HG02852 (cell line): ENCODE measurements at regions not wholly inside any gene's neighbourhood (a gene's known extent, or its start where the extent isn't known, plus 50 kb on each side); places are given as distances from the start of the nearest gene placed in this dataset.

Source experiments
- ATAC-seq: cut with Tn5 transposase; IDR thresholded peaks from one replicate; pipeline ENCODE4 v1.9.1; 2021; ENCODE audit warnings: mild to moderate bottlenecking, moderate library complexity; ENCODE audit not compliant: unreplicated experiment

GRCh38 chr2:18153741-18154140 is 275.3 kb downstream of the KCNS3 start:
- ATAC-seq: no peak

DNA sequence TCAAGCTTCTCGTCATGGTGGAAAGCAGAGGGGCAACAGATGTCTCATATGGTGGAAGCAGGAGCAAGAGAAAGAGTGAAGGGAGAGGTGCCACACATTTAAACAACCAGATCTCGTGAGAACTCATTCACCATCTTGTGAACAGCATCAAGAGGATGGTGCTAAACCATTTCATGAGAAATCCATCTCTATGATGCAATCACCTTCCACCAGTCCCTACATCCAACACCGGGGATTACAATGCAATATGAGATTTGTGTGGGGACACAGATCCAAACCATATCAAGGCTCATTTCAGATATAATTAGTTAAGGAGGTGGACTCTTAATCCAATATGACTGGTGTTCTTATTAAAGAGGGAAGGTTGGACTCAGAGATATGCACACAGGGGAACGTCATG is 272.8 kb downstream of the KCNS3 start:
- no peak for ATAC-seq

DNA sequence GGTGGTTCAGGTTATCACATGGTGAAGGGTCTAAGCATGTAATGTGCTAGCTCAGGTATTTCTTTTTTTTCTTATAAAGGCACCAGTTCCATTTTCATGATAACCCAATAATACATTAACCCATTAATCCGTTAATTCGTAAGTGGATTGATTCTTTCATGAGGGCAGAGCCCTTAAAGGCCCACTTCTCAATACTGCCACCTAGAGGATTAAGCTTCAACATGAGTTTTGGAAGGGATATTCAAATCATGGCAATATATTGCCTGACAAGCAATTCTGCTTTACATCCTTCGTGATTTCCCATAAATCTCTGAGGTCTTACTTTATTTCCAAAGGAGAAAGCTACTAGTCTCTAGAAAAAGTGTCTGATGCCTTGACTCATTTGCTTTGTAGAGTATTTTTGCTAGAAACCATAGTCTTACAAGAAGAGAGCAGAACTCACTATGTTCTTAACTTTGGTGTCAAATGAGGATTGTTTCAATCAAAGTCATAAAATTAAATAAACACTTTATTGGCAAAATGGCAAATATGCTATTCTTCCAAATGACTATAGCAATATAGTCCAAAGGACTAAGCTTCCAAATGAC is 271.3 kb downstream of the KCNS3 start:
- peak; percentile 72 for ATAC-seq

DNA sequence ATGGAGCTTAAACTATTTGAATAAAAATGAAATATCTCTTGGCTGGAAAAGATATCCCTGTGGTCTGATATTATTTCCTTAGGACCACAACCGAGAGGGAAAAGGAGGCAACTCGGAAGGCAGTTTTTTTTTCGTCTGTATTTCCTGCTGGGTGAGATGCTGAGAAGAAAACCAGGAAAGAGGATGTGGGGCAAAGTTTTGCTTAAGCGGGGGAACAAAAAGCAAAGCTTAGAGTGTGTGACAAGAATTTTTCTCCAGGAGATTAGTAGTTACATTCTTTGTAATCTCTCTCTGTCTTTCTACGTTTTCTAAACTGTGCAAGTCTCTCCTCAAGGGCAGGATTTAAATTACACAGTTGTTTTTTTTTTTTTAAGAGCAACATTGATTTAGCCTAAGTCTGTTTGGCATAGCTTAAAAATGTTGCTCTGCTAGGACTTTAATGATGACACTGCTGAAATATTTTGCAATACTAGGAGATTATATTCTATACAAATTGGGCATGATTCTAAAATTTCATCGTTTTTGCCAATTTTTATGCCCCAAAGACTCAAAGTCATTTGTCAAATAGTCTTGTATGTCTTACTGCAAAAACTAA is 258.5 kb downstream of the KCNS3 start:
- ATAC-seq: no peak

DNA sequence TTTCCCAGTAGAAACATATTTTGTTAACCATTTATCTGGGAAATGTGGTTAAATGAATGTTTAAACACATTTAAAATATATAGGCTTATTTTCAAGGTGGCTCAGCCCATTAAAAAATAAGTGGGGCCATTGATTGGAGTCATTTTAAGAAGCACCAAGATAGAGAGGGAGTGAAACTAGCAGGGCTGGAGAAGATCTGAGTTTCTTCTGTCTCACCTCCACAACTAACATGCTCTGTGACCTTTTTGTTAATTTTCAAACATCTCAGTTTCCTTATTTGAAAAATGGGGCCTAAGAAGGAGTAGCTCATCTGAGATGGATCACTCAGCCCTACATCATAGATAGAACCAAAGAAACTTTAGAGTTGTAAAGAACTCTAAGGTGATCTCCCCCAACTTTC is 254.8 kb downstream of the KCNS3 start:
- no peak for ATAC-seq

GRCh38 chr2:18132697-18133096 is 254.2 kb downstream of the KCNS3 start:
- no peak for ATAC-seq

DNA sequence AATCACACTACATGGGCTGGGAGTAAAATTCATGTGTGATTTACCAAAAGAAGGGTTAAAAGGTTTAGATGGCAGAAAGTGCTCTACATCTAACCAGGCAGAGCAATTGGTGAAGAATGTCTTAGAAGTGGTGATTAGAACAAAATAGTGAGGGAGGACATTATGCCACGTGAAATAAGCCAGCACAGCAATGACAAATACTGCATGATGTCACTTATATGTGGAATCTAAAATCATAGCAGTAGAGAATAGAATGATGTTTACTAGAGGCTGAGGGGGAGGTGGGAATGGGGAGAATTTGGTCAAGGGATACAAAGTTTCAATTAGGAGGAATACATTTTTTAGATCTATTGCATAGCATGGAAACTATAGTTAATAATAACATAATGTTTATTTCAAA is 253.3 kb downstream of the KCNS3 start:
- no peak for ATAC-seq

- no peak for ATAC-seq
These were observed 250.9 kb downstream of the KCNS3 start for GRCh38 chr2:18129348-18129747.

GRCh38 chr2:18125303-18125702 is 246.8 kb downstream of the KCNS3 start:
- no peak for ATAC-seq

GRCh38 chr2:18124116-18124835 is 245.8 kb downstream of the KCNS3 start:
- no peak for ATAC-seq

GRCh38 chr2:18123577-18123976 is 245.1 kb downstream of the KCNS3 start:
- ATAC-seq: no peak

- ATAC-seq: no peak
These were observed 244.7 kb downstream of the KCNS3 start for GRCh38 chr2:18123211-18123570.

GRCh38 chr2:18122544-18123210 is 244.2 kb downstream of the KCNS3 start:
- ATAC-seq: no peak

- ATAC-seq: no peak
These were observed 241.4 kb downstream of the KCNS3 start for GRCh38 chr2:18119883-18120282.

DNA sequence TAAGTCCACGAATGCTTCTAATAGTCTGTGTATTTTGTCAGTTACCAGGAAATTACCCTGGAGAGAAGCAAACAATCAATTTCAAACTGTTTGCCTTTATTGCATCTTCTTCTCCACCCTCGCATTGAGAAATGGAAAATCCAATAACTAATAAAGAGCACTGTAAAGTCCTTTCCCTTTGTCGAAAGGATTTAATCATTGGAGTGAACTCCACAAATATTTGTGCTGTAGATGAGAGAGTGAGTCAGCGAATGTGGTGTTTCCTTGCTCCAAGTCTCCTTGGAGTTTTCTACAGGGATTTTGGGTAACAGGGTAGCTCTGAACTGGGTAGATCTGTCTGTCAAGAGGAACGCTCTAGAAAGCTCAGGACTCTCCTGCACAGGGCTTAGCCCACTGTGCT is 240.2 kb downstream of the KCNS3 start:
- no peak for ATAC-seq

DNA sequence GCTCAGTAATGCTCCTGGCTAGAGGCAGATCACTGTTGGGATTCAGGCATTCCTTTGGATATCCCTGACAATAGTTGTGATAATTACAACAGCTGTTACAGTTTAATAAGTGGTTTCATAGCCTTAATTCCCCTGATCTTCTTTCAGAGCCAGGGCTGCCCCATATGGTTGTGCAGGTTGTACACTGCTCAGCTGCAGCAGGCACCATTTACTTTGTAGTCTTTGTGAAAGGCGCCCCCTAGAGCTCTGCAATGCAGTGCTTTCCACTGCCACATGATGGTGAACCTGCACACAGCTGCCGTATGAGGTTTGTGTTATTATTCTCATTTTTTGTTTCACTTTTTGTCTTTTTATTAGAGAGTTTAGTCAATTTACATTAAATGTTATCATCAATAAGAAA is 239.1 kb downstream of the KCNS3 start:
- ATAC-seq: peak; percentile 83

GRCh38 chr2:18110222-18110621 is 231.8 kb downstream of the KCNS3 start:
- ATAC-seq: no peak

GRCh38 chr2:18106841-18107240 is 228.4 kb downstream of the KCNS3 start:
- ATAC-seq: no peak

- no peak for ATAC-seq
These were observed 227.5 kb downstream of the KCNS3 start for GRCh38 chr2:18105929-18106328.

- ATAC-seq: no peak
These were observed 226.2 kb downstream of the KCNS3 start for GRCh38 chr2:18104595-18105224.

- ATAC-seq: no peak
These were observed 218.5 kb downstream of the KCNS3 start for GRCh38 chr2:18096836-18097405.
